Sigmoid colon (tissue), 6 donors: ENCODE measurements at regions not wholly inside any gene's neighbourhood (a gene's known extent, or its start where the extent isn't known, plus 50 kb on each side); places are given as distances from the start of the nearest gene placed in this dataset.
A peak's percentile ranks its signal among the peaks of the same experiment; 100 is the strongest.

Experiments used
- DNase-seq: peaks from one replicate; pipeline ENCODE4 v3.0.0-alpha.2; 2019
- H3K27ac ChIP-seq, 4 donors: fragments of 200-600 bp; sonication (generic); one replicate each; pipeline ENCODE4 v1.5.1; 2016 to 2019; ENCODE audit warnings: mild to moderate bottlenecking in 1 of 4
- H3K27me3 ChIP-seq, 3 donors: fragments of 200-600 bp; sonication (generic); one replicate each; pipeline ENCODE4 v1.5.1; 2019; ENCODE audit warnings: mild to moderate bottlenecking in 1 of 3
- H3K36me3 ChIP-seq, 4 donors: fragments of 200-600 bp; sonication (generic); one replicate each; pipeline ENCODE4 v1.5.1; 2016 to 2019
- H3K4me1 ChIP-seq, 4 donors: fragments of 200-600 bp; sonication (generic); one replicate each; pipeline ENCODE4 v1.5.1; 2017 to 2019
- H3K4me3 ChIP-seq, 4 donors: fragments of 200-600 bp; sonication (generic); one replicate each; pipeline ENCODE4 v1.5.1; 2017 to 2019; ENCODE audit warnings: mild to moderate bottlenecking in 2 of 4, moderate library complexity in 1 of 4
- H3K9me3 ChIP-seq, 4 donors: fragments of 200-600 bp in 3 of 4; sonication (generic) in 3 of 4; one replicate each; pipeline versions ENCODE4 v1.5.1 to v1.6.1; 2013 to 2019
- CTCF ChIP-seq, 4 experiments: fragments of 450-650 bp in 3 of 4; fragments of 200-600 bp in 1 of 4; IDR thresholded peaks; one replicate each; pipeline ENCODE4 v1.5.1; 2016 to 2019; ENCODE audit warnings: antibody characterized with exemption in 4 of 4, mild to moderate bottlenecking in 3 of 4, moderate library complexity in 2 of 4
- EP300 ChIP-seq, 4 donors: sonication (generic); formaldehyde crosslinking; IDR thresholded peaks; one replicate each; pipeline ENCODE4 v1.6.1; 2017; ENCODE audit warnings: antibody characterized with exemption in 4 of 4
- POLR2A ChIP-seq, 2 donors: fragments of 450-650 bp; IDR thresholded peaks; one replicate each; pipeline ENCODE4 v1.6.1; 2016; ENCODE audit warnings: antibody characterized with exemption in 2 of 2, mild to moderate bottlenecking in 2 of 2, moderate library complexity in 2 of 2
- POLR2AphosphoS5 ChIP-seq, 4 donors: sonication (generic); formaldehyde crosslinking; IDR thresholded peaks; one replicate each; pipeline ENCODE4 v1.6.1; 2017; ENCODE audit warnings: antibody characterized with exemption in 4 of 4
- WGBS, 2 donors: extraction: QIAGEN DNeasy Blood & Tissue Kit; methylation state at CpG; one replicate each; pipeline ENCODE4 v1.1.7; 2013; 5-methylcytosine and 5-hydroxymethylcytosine counted together
- intact Hi-C: fragments of 100-400 bp; cut with DNase I; formaldehyde crosslinking; loops from one replicate; pipeline ENCODE4 v1.15.1; 2023
- donor health status: healthy with polysubstance abuse.
- donor health status: healthy.

- 91% methylated on average over 2 of the region's 2 CpGs for WGBS, 2 donors
- intact Hi-C loops: no loop called here
- TF ChIP-seq EP300 (IDR thresholded peaks at IDR 0.05) (no peak), POLR2AphosphoS5 (IDR thresholded peaks at IDR 0.05) (no peak), POLR2A (IDR thresholded peaks at IDR 0.05) (no peak), CTCF (IDR thresholded peaks at IDR 0.05) (no peak)
These were observed 110.7 kb upstream of the CNTLN start for GRCh38 chr9:17024129-17024528.

GRCh38 chr9:17021387-17021970, 113.4 kb upstream of the CNTLN start:
- WGBS, 2 donors: 81 to 91% methylated on average over 1 of the region's 1 CpG
- H3K4me3 ChIP-seq: no peak overlapping the region
- no peak overlapping the region for H3K27ac ChIP-seq
- no peaks in the 10 kb centered on the region for H3K4me1 ChIP-seq
- DNase-seq: no peak
- H3K36me3 ChIP-seq: no peaks in the 10 kb centered on the region
- no peaks in the 10 kb centered on the region for H3K9me3 ChIP-seq
- TF ChIP-seq EP300 (IDR thresholded peaks at IDR 0.05) (no peak), CTCF (IDR thresholded peaks at IDR 0.05) (no peak), POLR2AphosphoS5 (IDR thresholded peaks at IDR 0.05) (no peak), POLR2A (IDR thresholded peaks at IDR 0.05) (no peak)
- no peaks in the 10 kb centered on the region for H3K27me3 ChIP-seq
- intact Hi-C loops: no loop called here

More at GRCh38 chr9:17024129-17024528, 110.7 kb upstream of the CNTLN start:
- Histone ChIP-seq H3K4me3 (no peak overlapping the region), H3K9me3 (no peaks in the 10 kb centered on the region), H3K27me3 (no peaks in the 10 kb centered on the region), H3K36me3 (no peaks in the 10 kb centered on the region), H3K4me1 (no peaks in the 10 kb centered on the region), H3K27ac (no peak overlapping the region)
- no peak for DNase-seq

- no peak for TF ChIP-seq POLR2AphosphoS5 (IDR thresholded peaks at IDR 0.05)
- TF ChIP-seq CTCF (IDR thresholded peaks at IDR 0.05): no peak
- TF ChIP-seq POLR2A (IDR thresholded peaks at IDR 0.05): no peak
- TF ChIP-seq EP300 (IDR thresholded peaks at IDR 0.05): no peak
- no peak overlapping the region for H3K4me3 ChIP-seq
- H3K27ac ChIP-seq: no peak overlapping the region
- no peaks in the 10 kb centered on the region for H3K9me3 ChIP-seq
- no peaks in the 10 kb centered on the region for H3K36me3 ChIP-seq
- H3K4me1 ChIP-seq: no peaks in the 10 kb centered on the region
- intact Hi-C loops: no loop called here
- no peak for DNase-seq
- no peaks in the 10 kb centered on the region for H3K27me3 ChIP-seq
These were observed 115.4 kb upstream of the CNTLN start for GRCh38 chr9:17019398-17019797.

GRCh38 chr9:17018540-17019196, 116.2 kb upstream of the CNTLN start:
- DNase-seq: no peak
- Histone ChIP-seq H3K9me3 (no peaks in the 10 kb centered on the region), H3K4me3 (no peak overlapping the region), H3K4me1 (no peaks in the 10 kb centered on the region), H3K27me3 (no peaks in the 10 kb centered on the region), H3K27ac (peak overlapping the region in 1 of 4 donors; percentile 67), H3K36me3 (no peaks in the 10 kb centered on the region)
- TF ChIP-seq POLR2AphosphoS5 (IDR thresholded peaks at IDR 0.05): no peak
- TF ChIP-seq CTCF (IDR thresholded peaks at IDR 0.05): no peak
- TF ChIP-seq EP300 (IDR thresholded peaks at IDR 0.05): no peak
- no peak for TF ChIP-seq POLR2A (IDR thresholded peaks at IDR 0.05)
- intact Hi-C loops: no loop called here
- 50 to 53% methylated on average over 3 of the region's 3 CpGs for WGBS, 2 donors
